ENCODE measurements at regions not wholly inside any gene's neighbourhood (a gene's known extent, or its start where the extent isn't known, plus 50 kb on each side); places are given as distances from the start of the nearest gene placed in this dataset.

- TF ChIP-seq CTCF (IDR thresholded peaks at IDR 0.05; ENCODE audit: insufficient read depth, low read length, severe bottlenecking), result no peak
Observed at GRCh38 chr2:16192416-16193216, 252.3 kb downstream of the MYCN start.

GRCh38 chr2:16191431-16192200, 251.3 kb downstream of the MYCN start:
- FAIRE-seq, result no peak
- no peaks in the 10 kb centered on the region for H3K27me3 ChIP-seq (ENCODE audit: control insufficient read depth, insufficient read depth, low read length)
- DNase-seq (ENCODE audit: low read depth), result no peak
- no peak overlapping the region for H3K4me3 ChIP-seq (ENCODE audit: low read depth, low read length)
- TF ChIP-seq CTCF (IDR thresholded peaks at IDR 0.05; ENCODE audit: insufficient read depth, low read length, severe bottlenecking), result no peak
- H3K36me3 ChIP-seq (ENCODE audit: control insufficient read depth, insufficient read depth, low read length), result no peaks in the 10 kb centered on the region

More at GRCh38 chr2:16192416-16193216, 252.3 kb downstream of the MYCN start:
- Histone ChIP-seq H3K27me3 (ENCODE audit: control insufficient read depth, insufficient read depth, low read length) (no peaks in the 10 kb centered on the region), H3K4me3 (ENCODE audit: low read depth, low read length) (no peak overlapping the region), H3K36me3 (ENCODE audit: control insufficient read depth, insufficient read depth, low read length) (no peaks in the 10 kb centered on the region)
- no peak for DNase-seq (ENCODE audit: low read depth)
- FAIRE-seq, result no peak

GRCh38 chr2:16190446-16191270, 250.3 kb downstream of the MYCN start:
- DNase-seq (ENCODE audit: low read depth) (no peak), FAIRE-seq (no peak)
- H3K27me3 ChIP-seq (ENCODE audit: control insufficient read depth, insufficient read depth, low read length), result no peaks in the 10 kb centered on the region
- no peak for TF ChIP-seq CTCF (IDR thresholded peaks at IDR 0.05; ENCODE audit: insufficient read depth, low read length, severe bottlenecking)
- no peaks in the 10 kb centered on the region for H3K36me3 ChIP-seq (ENCODE audit: control insufficient read depth, insufficient read depth, low read length)
- H3K4me3 ChIP-seq (ENCODE audit: low read depth, low read length), result no peak overlapping the region

- DNase-seq (ENCODE audit: low read depth) (no peak), FAIRE-seq (no peak)
- Histone ChIP-seq H3K4me3 (ENCODE audit: low read depth, low read length) (no peak overlapping the region), H3K36me3 (ENCODE audit: control insufficient read depth, insufficient read depth, low read length) (no peaks in the 10 kb centered on the region), H3K27me3 (ENCODE audit: control insufficient read depth, insufficient read depth, low read length) (no peaks in the 10 kb centered on the region)
- TF ChIP-seq CTCF (IDR thresholded peaks at IDR 0.05; ENCODE audit: insufficient read depth, low read length, severe bottlenecking), result no peak
Observed at GRCh38 chr2:16189836-16190160, 249.4 kb downstream of the MYCN start.

GRCh38 chr2:16189029-16189835, 248.9 kb downstream of the MYCN start:
- no peaks in the 10 kb centered on the region for H3K27me3 ChIP-seq (ENCODE audit: control insufficient read depth, insufficient read depth, low read length)
- no peak for DNase-seq (ENCODE audit: low read depth)
- no peak for FAIRE-seq
- H3K4me3 ChIP-seq (ENCODE audit: low read depth, low read length), result no peak overlapping the region
- H3K36me3 ChIP-seq (ENCODE audit: control insufficient read depth, insufficient read depth, low read length), result no peaks in the 10 kb centered on the region
- no peak for TF ChIP-seq CTCF (IDR thresholded peaks at IDR 0.05; ENCODE audit: insufficient read depth, low read length, severe bottlenecking)
